Upper lobe of left lung (tissue), 6 donors: ENCODE measurements at regions not wholly inside any gene's neighbourhood (a gene's known extent, or its start where the extent isn't known, plus 50 kb on each side); places are given as distances from the start of the nearest gene placed in this dataset.

Source experiments
- ATAC-seq, 2 donors: fragments of 200-7000 bp; cut with Tn5 transposase; one replicate each; pipeline ENCODE4 v1.9.1; 2022; ENCODE audit warnings: mild to moderate bottlenecking in 2 of 2, moderate library complexity in 2 of 2; ENCODE audit not compliant: low FRiP score in 2 of 2
- DNase-seq, 2 donors: peaks; one replicate each; pipeline ENCODE4 v3.0.0-alpha.2; 2019 to 2020
- H3K27ac ChIP-seq, 4 donors: fragments of 200-600 bp; sonication (generic); one replicate each; pipeline ENCODE4 v1.5.1; 2016 to 2019
- H3K27me3 ChIP-seq, 4 donors: fragments of 200-600 bp; sonication (generic); one replicate each; pipeline ENCODE4 v1.5.1; 2017 to 2019
- H3K36me3 ChIP-seq, 4 donors: fragments of 200-600 bp; sonication (generic); one replicate each; pipeline ENCODE4 v1.5.1; 2016 to 2019
- H3K4me1 ChIP-seq, 4 donors: fragments of 200-600 bp; sonication (generic); one replicate each; pipeline ENCODE4 v1.5.1; 2018 to 2019
- H3K4me3 ChIP-seq, 4 donors: fragments of 200-600 bp; sonication (generic); one replicate each; pipeline ENCODE4 v1.5.1; 2017 to 2019; ENCODE audit warnings: mild to moderate bottlenecking in 2 of 4, moderate library complexity in 1 of 4
- H3K9me3 ChIP-seq, 4 donors: fragments of 200-600 bp; sonication (generic); one replicate each; pipeline ENCODE4 v1.5.1; 2018 to 2019
- CTCF ChIP-seq, 6 experiments: fragments of 450-650 bp in 4 of 6; fragments of 200-600 bp in 2 of 6; sonication (generic) in 2 of 6; IDR thresholded peaks; one replicate each; pipeline ENCODE4 v1.5.1; 2016 to 2019; ENCODE audit warnings: antibody characterized with exemption in 6 of 6
- EP300 ChIP-seq, 4 donors: sonication (generic); formaldehyde crosslinking; IDR thresholded peaks; one replicate each; pipeline ENCODE4 v1.5.1; 2017; ENCODE audit warnings: antibody characterized with exemption in 4 of 4, control low read depth in 2 of 4
- POLR2A ChIP-seq, 4 donors: fragments of 450-650 bp; IDR thresholded peaks; one replicate each; pipeline ENCODE4 v1.5.1; 2016 to 2017; ENCODE audit warnings: antibody characterized with exemption in 4 of 4, mild to moderate bottlenecking in 2 of 4
- POLR2AphosphoS5 ChIP-seq, 2 donors: sonication (generic); formaldehyde crosslinking; IDR thresholded peaks; one replicate each; pipeline ENCODE4 v1.5.1; 2017; ENCODE audit warnings: antibody characterized with exemption in 2 of 2
- WGBS, 2 donors: methylation state at CpG; one replicate each; pipeline ENCODE4 v1.1.5; 2017 to 2018; 5-methylcytosine and 5-hydroxymethylcytosine counted together
- donor health status: DM: no; HTN: no; CAD: no; lungs with moderate emphysema.
- donor health status: DM: no; HTN: yes; CAD: no; lungs with severe emphysema.

GRCh38 chr11:95605271-95605940 lies 184.2 kb downstream of the FAM76B start:
- Histone ChIP-seq H3K27ac (no peak overlapping the region), H3K36me3 (no peaks in the 10 kb centered on the region), H3K4me3 (no peak overlapping the region), H3K4me1 (no peaks in the 10 kb centered on the region), H3K9me3 (no peaks in the 10 kb centered on the region), H3K27me3 (no peaks in the 10 kb centered on the region)
- no peak for DNase-seq
- peak in 1 of 2 donors; percentile 65 for ATAC-seq
- 53 to 58% methylated on average over 3 of the region's 3 CpGs for WGBS, 2 donors
- TF ChIP-seq EP300 (IDR thresholded peaks at IDR 0.05) = no peak

- Histone ChIP-seq H3K4me3 (no peak overlapping the region), H3K36me3 (no peaks in the 10 kb centered on the region), H3K27me3 (no peaks in the 10 kb centered on the region), H3K4me1 (no peaks in the 10 kb centered on the region), H3K27ac (no peak overlapping the region), H3K9me3 (no peaks in the 10 kb centered on the region)
- no peak for DNase-seq
- TF ChIP-seq POLR2A (IDR thresholded peaks at IDR 0.05) (no peak), POLR2AphosphoS5 (IDR thresholded peaks at IDR 0.05) (no peak), EP300 (IDR thresholded peaks at IDR 0.05) (no peak), CTCF (IDR thresholded peaks at IDR 0.05) (no peak)
- no peak for ATAC-seq
- WGBS, 2 donors = 62 to 72% methylated on average over 2 of the region's 2 CpGs
Observed at GRCh38 chr11:95599959-95600586, 189.5 kb downstream of the FAM76B start.

- no peak overlapping the region for H3K27ac ChIP-seq
- H3K36me3 ChIP-seq = no peaks in the 10 kb centered on the region
- ATAC-seq (no peak), DNase-seq (no peak)
- no peak for TF ChIP-seq POLR2AphosphoS5 (IDR thresholded peaks at IDR 0.05)
- TF ChIP-seq CTCF (IDR thresholded peaks at IDR 0.05) = no peak
- no peak for TF ChIP-seq POLR2A (IDR thresholded peaks at IDR 0.05)
- TF ChIP-seq EP300 (IDR thresholded peaks at IDR 0.05) = no peak
- 90 to 97% methylated on average over 2 of the region's 2 CpGs for WGBS, 2 donors
- H3K9me3 ChIP-seq = no peaks in the 10 kb centered on the region
- no peaks in the 10 kb centered on the region for H3K4me1 ChIP-seq
- H3K4me3 ChIP-seq = no peak overlapping the region
- no peaks in the 10 kb centered on the region for H3K27me3 ChIP-seq
Observed at GRCh38 chr11:95595973-95596489, 193.6 kb downstream of the FAM76B start.

GRCh38 chr11:95595541-95595940 lies 194.0 kb downstream of the FAM76B start:
- Histone ChIP-seq H3K36me3 (no peaks in the 10 kb centered on the region), H3K9me3 (no peaks in the 10 kb centered on the region), H3K27me3 (no peaks in the 10 kb centered on the region), H3K27ac (no peak overlapping the region), H3K4me3 (no peak overlapping the region), H3K4me1 (no peaks in the 10 kb centered on the region)
- 88 to 93% methylated on average over 3 of the region's 3 CpGs for whole genome bisulfite sequencing, 2 donors
- no peak for TF ChIP-seq POLR2AphosphoS5 (IDR thresholded peaks at IDR 0.05)
- TF ChIP-seq EP300 (IDR thresholded peaks at IDR 0.05) = no peak
- no peak for TF ChIP-seq POLR2A (IDR thresholded peaks at IDR 0.05)
- TF ChIP-seq CTCF (IDR thresholded peaks at IDR 0.05) = no peak
- DNase-seq = no peak
- ATAC-seq = no peak

- H3K36me3 ChIP-seq = no peaks in the 10 kb centered on the region
- no peak for ATAC-seq
- no peak overlapping the region for H3K4me3 ChIP-seq
- H3K9me3 ChIP-seq = no peaks in the 10 kb centered on the region
- H3K27ac ChIP-seq = no peak overlapping the region
- no peaks in the 10 kb centered on the region for H3K4me1 ChIP-seq
- H3K27me3 ChIP-seq = no peaks in the 10 kb centered on the region
- 73 to 76% methylated on average over 3 of the region's 3 CpGs for WGBS, 2 donors
- TF ChIP-seq EP300 (IDR thresholded peaks at IDR 0.05) = no peak
- TF ChIP-seq CTCF (IDR thresholded peaks at IDR 0.05) = no peak
- no peak for TF ChIP-seq POLR2AphosphoS5 (IDR thresholded peaks at IDR 0.05)
- TF ChIP-seq POLR2A (IDR thresholded peaks at IDR 0.05) = no peak
- no peak for DNase-seq
Observed at GRCh38 chr11:95593111-95593510, 196.5 kb downstream of the FAM76B start.
